Neural cell (in vitro differentiated cells): ENCODE measurements at regions not wholly inside any gene's neighbourhood (a gene's known extent, or its start where the extent isn't known, plus 50 kb on each side); places are given as distances from the start of the nearest gene placed in this dataset.

Source experiments
- CTCF ChIP-seq: fragments of 450-650 bp; IDR thresholded peaks from 2 replicates; pipeline ENCODE4 v1.5.1; 2014; ENCODE audit warnings: antibody characterized with exemption, mild to moderate bottlenecking, moderate library complexity; ENCODE audit not compliant: poor library complexity, severe bottlenecking
- EP300 ChIP-seq: fragments of 450-650 bp; conservative IDR thresholded peaks from 2 replicates; pipeline ENCODE4 v1.6.1; 2014; ENCODE audit warnings: antibody characterized with exemption, mild to moderate bottlenecking, moderate library complexity; ENCODE audit not compliant: poor library complexity, severe bottlenecking
- EZH2 ChIP-seq: fragments of 200-600, 300-800 bp; shearing (Covaris generic), sonication (generic); IDR thresholded peaks from 2 replicates; pipeline ENCODE4 v1.6.1; 2014; ENCODE audit warnings: antibody characterized with exemption, low read length, borderline replicate concordance, mild to moderate bottlenecking; ENCODE audit not compliant: insufficient read depth, poor library complexity, severe bottlenecking
- MXI1 ChIP-seq: fragments of 450-650 bp; conservative IDR thresholded peaks from 2 replicates; pipeline ENCODE4 v1.6.1; 2014; ENCODE audit warnings: antibody characterized with exemption, mild to moderate bottlenecking; ENCODE audit not compliant: poor library complexity, severe bottlenecking
- POLR2AphosphoS5 ChIP-seq: IDR thresholded peaks from 2 replicates; pipeline ENCODE4 v1.6.1; 2012
- RAD21 ChIP-seq: fragments of 450-650 bp; conservative IDR thresholded peaks from 2 replicates; pipeline ENCODE4 v1.6.1; 2014; ENCODE audit warnings: antibody characterized with exemption, mild to moderate bottlenecking, moderate library complexity
- SMC3 ChIP-seq: fragments of 450-650 bp; conservative IDR thresholded peaks from 2 replicates; pipeline ENCODE4 v1.6.1; 2014; ENCODE audit warnings: antibody characterized with exemption, mild to moderate bottlenecking, moderate library complexity; ENCODE audit not compliant: poor library complexity
- TAF1 ChIP-seq: IDR thresholded peaks from 2 replicates; pipeline ENCODE4 v1.6.1; 2012; ENCODE audit warnings: low read depth

GRCh38 chrX:13428053-13428786 is 108.4 kb upstream of the ATXN3L start:
- no peak for TF ChIP-seq TAF1
- no peak for TF ChIP-seq CTCF
- TF ChIP-seq EZH2: no peak
- TF ChIP-seq POLR2AphosphoS5: no peak
- no peak for TF ChIP-seq EP300
- no peak for TF ChIP-seq RAD21
- no peak for TF ChIP-seq SMC3
- no peak for TF ChIP-seq MXI1
